Stimulated activated CD4-positive, alpha-beta T cell treated with anti-CD3 and anti-CD28 coated beads, TNF-alpha, amount 100 ng/mL, for 1 hour (primary cell): ENCODE measurements at regions not wholly inside any gene's neighbourhood (a gene's known extent, or its start where the extent isn't known, plus 50 kb on each side); places are given as distances from the start of the nearest gene placed in this dataset.
"Not testable (repeated sequence)": the region's sequence is repeated elsewhere in the genome, so short reads cannot be mapped to it uniquely, and the experiment has no call there.

Experiments
- DNase-seq, 3 donors: peaks; one replicate each; pipeline ENCODE4 v3.0.0-alpha.2; 2020; ENCODE audit warnings: low read depth in 3 of 3, low spot score in 1 of 3

- DNase-seq = no peak
These were observed 1866.7 kb upstream of the C9orf72 start for GRCh38 chr9:29439961-29440360.

- no peak for DNase-seq
These were observed 1867.2 kb upstream of the C9orf72 start for GRCh38 chr9:29440449-29440848.

GRCh38 chr9:29445751-29446150 is 1872.5 kb upstream of the C9orf72 start:
- DNase-seq = no peak

- no peak for DNase-seq
These were observed 1876.0 kb upstream of the C9orf72 start for GRCh38 chr9:29449306-29449705.

GRCh38 chr9:29450343-29450875 is 1877.1 kb upstream of the C9orf72 start:
- not testable (repeated sequence) for DNase-seq

DNA sequence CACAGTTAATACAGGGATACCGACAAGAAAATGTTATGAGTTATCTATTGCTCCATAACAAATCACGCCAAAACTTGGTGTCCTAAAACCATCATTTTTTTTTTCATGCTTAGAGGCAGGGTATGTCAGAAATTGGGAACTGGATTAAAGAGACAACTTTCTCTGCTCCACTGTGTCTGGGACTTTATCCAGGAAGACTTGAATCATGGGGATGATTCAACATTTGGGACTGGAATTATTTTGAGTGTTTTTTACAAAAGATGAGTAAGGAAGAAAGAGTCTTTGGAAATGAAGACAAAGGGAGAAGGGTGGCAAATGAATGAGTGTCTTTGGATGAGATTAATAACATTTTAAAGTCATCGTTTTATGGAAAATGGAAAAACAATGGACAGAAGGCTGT is 1883.7 kb upstream of the C9orf72 start:
- no peak for DNase-seq

DNA sequence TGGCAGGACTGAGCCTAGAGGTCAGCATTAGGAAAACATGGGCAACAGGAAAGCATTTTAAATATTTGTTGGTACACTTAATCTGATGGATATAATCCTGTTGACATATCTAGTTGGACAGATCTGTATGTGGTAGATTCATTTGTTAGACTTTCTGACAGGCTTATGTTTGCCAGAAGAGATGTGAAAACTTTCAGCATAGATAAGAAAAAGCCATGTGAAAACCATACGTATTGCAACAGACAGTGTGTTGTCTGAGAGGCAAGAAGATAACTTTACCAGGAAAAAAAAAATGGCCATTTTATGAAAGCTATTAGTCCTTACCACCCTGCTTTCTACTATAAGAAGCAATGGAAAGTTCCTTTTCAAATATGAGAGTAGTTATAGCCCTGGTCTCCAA is 1902.2 kb upstream of the C9orf72 start:
- no peak for DNase-seq

- no peak for DNase-seq
These were observed 1938.4 kb upstream of the C9orf72 start for GRCh38 chr9:29511680-29512079.

GRCh38 chr9:29514336-29514735 is 1941.1 kb upstream of the C9orf72 start:
- DNase-seq = no peak

- no peak for DNase-seq
These were observed 1941.6 kb upstream of the C9orf72 start for GRCh38 chr9:29514862-29515261.

GRCh38 chr9:29548436-29548835 is 1975.2 kb upstream of the C9orf72 start:
- DNase-seq = no peak

GRCh38 chr9:29555502-29555901 is 1982.2 kb upstream of the C9orf72 start:
- DNase-seq = no peak

GRCh38 chr9:29556317-29556716 is 1983.0 kb upstream of the C9orf72 start:
- DNase-seq = no peak

GRCh38 chr9:29556746-29557145 is 1983.5 kb upstream of the C9orf72 start:
- DNase-seq = no peak

DNA sequence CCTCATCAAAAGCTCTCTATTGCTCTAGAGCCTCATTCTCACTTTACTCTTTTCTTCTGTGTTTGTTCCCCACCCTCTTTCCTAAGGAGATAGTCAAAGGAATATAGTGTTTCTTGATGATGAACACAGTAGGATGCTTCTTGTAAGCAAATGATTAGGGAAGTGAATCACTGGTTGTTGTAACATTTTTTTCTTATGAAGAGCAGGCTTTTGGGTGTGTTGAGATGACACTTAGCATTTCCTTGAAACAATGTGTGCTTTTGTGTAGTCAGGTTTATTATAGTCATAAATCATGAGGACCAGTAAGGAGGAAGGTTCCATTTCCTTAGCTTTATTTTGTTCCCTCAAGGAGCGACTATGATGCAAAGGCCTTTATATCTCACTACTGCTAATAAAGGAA is 1991.3 kb upstream of the C9orf72 start:
- DNase-seq = no peak

- DNase-seq = no peak
These were observed 2001.9 kb upstream of the C9orf72 start for GRCh38 chr9:29575219-29575618.

DNA sequence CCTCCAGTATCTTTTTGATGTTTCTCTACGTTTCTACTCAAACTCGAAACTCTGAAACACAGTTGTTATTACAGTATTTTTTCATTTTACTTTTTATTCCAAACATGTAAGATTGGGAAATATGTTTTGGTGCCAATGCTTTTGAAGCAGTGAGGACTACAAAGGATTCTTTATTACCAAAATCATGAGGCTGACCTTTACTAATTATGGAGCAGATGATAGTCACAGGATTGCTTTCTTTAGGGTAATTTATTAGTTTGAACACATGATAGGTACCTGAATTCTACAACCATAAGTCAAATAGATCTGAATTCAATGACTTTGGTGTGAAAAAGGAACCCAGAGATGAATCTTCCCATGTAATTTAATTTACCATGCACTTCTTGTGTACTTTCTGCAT is 2015.1 kb upstream of the C9orf72 start:
- no peak for DNase-seq

DNA sequence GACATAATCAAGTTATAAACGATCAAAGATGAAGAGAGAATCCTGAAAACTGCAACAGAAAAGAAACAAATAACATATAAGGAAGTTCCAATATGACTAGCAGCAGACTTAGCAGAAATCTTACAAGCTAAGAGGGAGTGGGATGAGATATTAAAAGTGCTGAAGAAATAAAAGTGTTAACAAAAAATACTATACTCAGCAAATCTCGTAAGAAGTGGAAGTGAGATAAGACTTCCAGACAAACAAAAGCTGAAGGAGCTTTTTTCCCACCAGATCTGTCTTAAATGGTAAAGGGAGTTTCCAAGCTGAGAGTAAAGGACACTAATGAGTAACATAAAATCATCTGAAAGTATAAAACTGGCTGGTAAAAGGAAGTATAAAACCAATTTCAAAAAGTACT is 2036.0 kb upstream of the C9orf72 start:
- no peak for DNase-seq

GRCh38 chr9:29613773-29614172 is 2040.5 kb upstream of the C9orf72 start:
- DNase-seq = no peak

GRCh38 chr9:29616844-29617243 is 2043.6 kb upstream of the C9orf72 start:
- no peak for DNase-seq

- DNase-seq = no peak
These were observed 2052.0 kb upstream of the C9orf72 start for GRCh38 chr9:29625292-29625731.

- DNase-seq = no peak
These were observed 2052.7 kb upstream of the C9orf72 start for GRCh38 chr9:29625931-29626330.

DNA sequence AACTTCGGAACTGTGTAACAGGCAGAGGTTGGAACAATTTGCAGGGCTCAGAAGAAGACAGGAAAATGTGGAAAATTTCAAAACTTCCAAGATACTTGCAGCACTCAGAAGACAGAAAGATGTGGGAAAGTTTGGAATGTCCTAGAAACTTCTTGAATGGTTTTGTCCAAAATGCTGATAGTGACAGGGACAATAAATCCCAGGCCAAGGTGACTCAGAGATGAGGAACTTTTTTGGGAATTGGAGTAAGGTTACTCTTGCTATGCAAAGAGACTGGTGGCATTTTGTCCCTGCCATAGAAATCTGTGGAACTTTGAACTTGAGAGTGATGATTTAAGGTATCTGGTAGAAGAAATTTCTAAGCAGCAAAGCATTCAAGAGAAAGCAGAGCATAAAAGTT is 2055.6 kb upstream of the C9orf72 start:
- DNase-seq = not testable (repeated sequence)
